ENCODE measurements at regions not wholly inside any gene's neighbourhood (a gene's known extent, or its start where the extent isn't known, plus 50 kb on each side); places are given as distances from the start of the nearest gene placed in this dataset.

GRCh38 chr2:149789549-149789948 is 202.0 kb upstream of the MMADHC start:
- no peak overlapping the region for H3K27ac ChIP-seq
- TF ChIP-seq ZFX (IDR thresholded peaks at IDR 0.05; ENCODE audit: borderline replicate concordance) (no peak), CTCF (IDR thresholded peaks at IDR 0.05) (no peak)

GRCh38 chr2:149787206-149787605 is 199.6 kb upstream of the MMADHC start:
- no peak for TF ChIP-seq CTCF (IDR thresholded peaks at IDR 0.05)
- no peak overlapping the region for H3K27ac ChIP-seq

GRCh38 chr2:149783284-149783683 is 195.7 kb upstream of the MMADHC start:
- H3K27ac ChIP-seq, result no peak overlapping the region
- no peak for TF ChIP-seq ZFX (IDR thresholded peaks at IDR 0.05; ENCODE audit: borderline replicate concordance)
- TF ChIP-seq CTCF (IDR thresholded peaks at IDR 0.05), result no peak

GRCh38 chr2:149782572-149782971 is 195.0 kb upstream of the MMADHC start:
- H3K27ac ChIP-seq, result no peak overlapping the region
- TF ChIP-seq CTCF (IDR thresholded peaks at IDR 0.05) (no peak), ZFX (IDR thresholded peaks at IDR 0.05; ENCODE audit: borderline replicate concordance) (no peak)

- no peak overlapping the region for H3K27ac ChIP-seq
- TF ChIP-seq CTCF (IDR thresholded peaks at IDR 0.05), result no peak
- TF ChIP-seq ZFX (IDR thresholded peaks at IDR 0.05; ENCODE audit: borderline replicate concordance), result no peak
Measured at GRCh38 chr2:149781263-149781808, 193.8 kb upstream of the MMADHC start.

GRCh38 chr2:149773006-149773405 is 185.4 kb upstream of the MMADHC start:
- no peak overlapping the region for H3K27ac ChIP-seq
- TF ChIP-seq ZFX (IDR thresholded peaks at IDR 0.05; ENCODE audit: borderline replicate concordance), result no peak
- no peak for TF ChIP-seq CTCF (IDR thresholded peaks at IDR 0.05)

GRCh38 chr2:149768320-149768799 is 180.8 kb upstream of the MMADHC start:
- TF ChIP-seq CTCF (IDR thresholded peaks at IDR 0.05), result no peak
- TF ChIP-seq ZFX (IDR thresholded peaks at IDR 0.05; ENCODE audit: borderline replicate concordance), result no peak
- no peak overlapping the region for H3K27ac ChIP-seq
